NOMO-1 (cell line): ENCODE measurements at regions not wholly inside any gene's neighbourhood (a gene's known extent, or its start where the extent isn't known, plus 50 kb on each side); places are given as distances from the start of the nearest gene placed in this dataset.

ENCODE experiments used
- DNase-seq, 2 experiments: peaks; one replicate each; lab custom pipeline; 2025; ENCODE audit not compliant: unreplicated experiment in 2 of 2; lab: John Stamatoyannopoulos, UW

- peak in 1 of 2 experiments; percentile 6 for DNase-seq
Observed at GRCh38 chrX:42944381-42944998, 166.5 kb upstream of the PPP1R2C start.

- no peak for DNase-seq
Observed at GRCh38 chrX:42946544-42947194, 168.7 kb upstream of the PPP1R2C start.

- DNase-seq: no peak
Observed at GRCh38 chrX:42948723-42949657, 171.0 kb upstream of the PPP1R2C start.

GRCh38 chrX:42951747-42952146 is 173.8 kb upstream of the PPP1R2C start:
- no peak for DNase-seq

- DNase-seq: no peak
Observed at GRCh38 chrX:42952621-42953020, 174.7 kb upstream of the PPP1R2C start.

- DNase-seq: no peak
Observed at GRCh38 chrX:42954880-42955279, 176.9 kb upstream of the PPP1R2C start.

GRCh38 chrX:42955349-42955748 is 177.4 kb upstream of the PPP1R2C start:
- peak; percentile 51 to 86 for DNase-seq

GRCh38 chrX:42967681-42968300 is 189.8 kb upstream of the PPP1R2C start:
- peak in 1 of 2 experiments; percentile 38 for DNase-seq

- no peak for DNase-seq
Observed at GRCh38 chrX:42973321-42973720, 195.4 kb upstream of the PPP1R2C start.

GRCh38 chrX:42975906-42976305 is 197.9 kb upstream of the PPP1R2C start:
- DNase-seq: no peak

GRCh38 chrX:42976746-42977366 is 198.9 kb upstream of the PPP1R2C start:
- peak in 1 of 2 experiments; percentile 44 for DNase-seq

GRCh38 chrX:42978655-42979379 is 200.9 kb upstream of the PPP1R2C start:
- DNase-seq: no peak

- DNase-seq: no peak
Observed at GRCh38 chrX:42988700-42989099, 210.7 kb upstream of the PPP1R2C start.

- DNase-seq: no peak
Observed at GRCh38 chrX:42992199-42992943, 214.4 kb upstream of the PPP1R2C start.

GRCh38 chrX:42996861-42997260 is 218.9 kb upstream of the PPP1R2C start:
- DNase-seq: no peak

- no peak for DNase-seq
Observed at GRCh38 chrX:43000121-43000520, 222.2 kb upstream of the PPP1R2C start.

- no peak for DNase-seq
Observed at GRCh38 chrX:43002526-43003203, 224.7 kb upstream of the PPP1R2C start.

GRCh38 chrX:43003204-43003565 is 225.2 kb upstream of the PPP1R2C start:
- no peak for DNase-seq

GRCh38 chrX:43003939-43004338 is 226.0 kb upstream of the PPP1R2C start:
- no peak for DNase-seq
